ENCODE measurements at regions not wholly inside any gene's neighbourhood (a gene's known extent, or its start where the extent isn't known, plus 50 kb on each side); places are given as distances from the start of the nearest gene placed in this dataset.

DNA sequence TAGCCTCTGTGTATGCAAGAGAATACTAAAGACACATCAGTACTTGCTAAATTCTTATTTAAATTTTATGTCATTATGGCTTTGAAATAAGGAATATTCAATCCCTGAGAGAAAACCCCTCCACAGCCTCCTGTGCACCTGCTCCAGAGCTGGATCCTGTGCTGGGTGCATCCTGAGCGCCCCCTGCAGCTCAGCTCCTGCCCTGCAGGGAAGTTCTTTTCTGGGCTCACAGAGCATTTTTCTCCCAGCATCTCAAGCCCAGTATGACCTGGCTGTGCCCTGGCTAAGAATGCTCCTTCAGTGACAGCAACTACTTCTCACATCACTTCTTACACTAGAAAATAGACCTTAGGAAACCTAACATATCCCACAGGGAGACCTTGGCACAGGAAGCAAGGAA, 1211.7 kb downstream of the TMEM121 start:
- TF ChIP-seq EZH2phosphoT487 (IDR thresholded peaks at IDR 0.05; ENCODE audit: insufficient read depth, low read depth) (no peak), EZH2 (IDR thresholded peaks at IDR 0.05; ENCODE audit: insufficient read depth, poor library complexity, severe bottlenecking) (no peak)
